ENCODE measurements at regions not wholly inside any gene's neighbourhood (a gene's known extent, or its start where the extent isn't known, plus 50 kb on each side); places are given as distances from the start of the nearest gene placed in this dataset.

DNA sequence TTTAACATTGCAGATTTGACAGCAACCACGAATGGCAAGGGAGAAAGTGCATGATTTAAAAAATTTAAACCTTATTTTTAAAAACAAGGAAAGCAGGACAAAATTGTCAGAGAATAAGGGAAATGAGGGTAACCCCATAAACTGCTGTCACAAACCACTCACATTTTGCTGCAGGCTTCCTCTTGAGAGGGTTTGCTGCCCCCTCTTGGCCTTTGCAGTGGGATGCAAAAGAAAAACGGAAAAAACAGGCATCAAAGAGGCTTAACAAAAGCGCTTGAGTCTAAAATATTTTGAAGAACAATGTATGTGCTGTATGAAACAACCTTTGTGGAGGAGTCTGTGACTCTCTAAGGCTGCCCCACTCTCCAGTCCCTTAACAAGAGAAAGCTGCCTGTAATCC is 91.6 kb downstream of the TMX3 start:
- no peak for DNase-seq (ENCODE audit: low spot score)

DNA sequence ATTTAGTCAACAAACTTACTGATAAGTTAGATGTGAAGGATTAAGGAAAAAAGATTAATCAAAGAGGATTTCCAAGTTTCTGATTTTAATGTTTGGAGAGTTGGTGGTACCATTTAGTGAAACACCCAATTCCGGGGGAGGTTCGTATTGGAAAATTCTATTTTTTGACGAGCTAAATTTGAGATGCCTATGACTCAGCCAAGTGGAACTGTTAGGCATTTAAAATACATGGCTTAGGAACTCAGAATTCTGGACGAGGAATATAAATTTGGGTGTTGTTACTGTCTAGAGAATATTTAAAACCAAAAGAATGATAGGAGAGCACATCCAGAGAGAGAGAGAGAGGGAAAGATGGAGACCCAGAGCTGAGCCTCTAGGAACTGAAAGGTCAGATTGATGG is 103.6 kb downstream of the TMX3 start:
- DNase-seq (ENCODE audit: low spot score) = no peak

DNA sequence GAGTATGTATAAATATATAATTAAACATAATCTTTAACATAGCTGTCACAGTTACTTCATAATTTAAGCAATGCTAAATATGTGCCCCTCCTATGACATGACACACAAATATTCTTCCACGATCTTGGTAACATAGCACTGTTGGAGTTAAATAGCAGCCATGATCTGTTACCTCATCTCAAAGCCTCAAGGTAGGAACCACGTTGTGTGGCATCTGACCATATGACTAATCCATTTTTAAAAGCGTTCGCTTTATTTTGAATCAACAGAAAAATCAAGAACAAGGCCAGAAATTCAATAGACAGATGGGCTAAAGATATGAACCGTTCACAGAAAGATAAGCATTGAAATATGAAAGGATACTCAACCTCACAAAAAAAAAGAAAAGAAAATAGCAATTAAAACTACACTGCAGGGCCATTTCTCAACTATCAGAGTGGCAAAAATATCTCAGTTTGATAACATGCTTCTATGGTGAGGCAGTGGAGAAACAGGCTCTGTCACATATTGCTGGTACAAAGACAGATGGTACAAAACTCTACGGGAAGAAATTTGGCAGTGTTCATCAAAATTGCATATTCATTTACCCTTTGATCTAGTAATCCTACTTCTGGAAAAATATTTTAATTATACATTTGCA is 105.9 kb downstream of the TMX3 start:
- no peak for DNase-seq (ENCODE audit: low spot score)

GRCh38 chr18:68607852-68608251 is 107.1 kb downstream of the TMX3 start:
- DNase-seq (ENCODE audit: low spot score) = no peak

DNA sequence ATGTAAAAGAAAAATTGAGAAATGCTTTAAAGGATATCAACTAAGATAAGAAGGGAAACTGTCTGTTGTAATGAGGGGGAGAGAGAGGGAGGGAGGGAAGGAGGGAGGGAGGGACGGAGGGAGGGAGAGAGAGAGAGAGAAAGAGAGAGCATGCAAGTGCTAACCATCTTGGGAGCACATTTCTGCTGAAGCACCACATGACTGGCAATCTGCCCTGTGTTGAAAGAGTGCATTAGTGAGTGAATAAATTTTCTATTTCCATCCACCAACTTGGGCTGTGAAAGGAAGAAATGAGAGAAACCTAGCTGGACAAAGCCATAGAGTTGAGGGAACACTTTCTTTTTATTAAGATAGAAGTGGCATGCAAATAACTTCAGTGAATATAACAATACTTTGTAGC is 110.7 kb downstream of the TMX3 start:
- DNase-seq (ENCODE audit: low spot score) = no peak

DNA sequence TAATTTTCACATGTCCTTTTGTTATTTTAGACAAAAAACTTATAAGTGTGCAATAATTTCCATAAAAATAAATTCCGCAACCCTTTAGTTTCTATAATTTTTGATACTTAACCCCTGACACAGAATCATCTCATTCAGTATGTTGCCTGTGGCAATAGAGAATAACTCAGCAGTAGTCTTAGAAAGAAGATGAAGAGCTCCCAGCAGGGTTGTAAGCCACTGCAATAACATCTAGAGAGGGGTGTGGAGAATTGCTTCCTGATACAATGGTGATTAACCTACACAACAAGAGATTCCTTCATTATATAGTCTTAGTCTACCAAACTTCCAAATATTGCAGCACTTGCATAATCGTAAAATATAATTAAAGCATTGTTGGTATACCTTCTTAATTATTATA is 118.9 kb downstream of the TMX3 start:
- DNase-seq (ENCODE audit: low spot score) = no peak

DNA sequence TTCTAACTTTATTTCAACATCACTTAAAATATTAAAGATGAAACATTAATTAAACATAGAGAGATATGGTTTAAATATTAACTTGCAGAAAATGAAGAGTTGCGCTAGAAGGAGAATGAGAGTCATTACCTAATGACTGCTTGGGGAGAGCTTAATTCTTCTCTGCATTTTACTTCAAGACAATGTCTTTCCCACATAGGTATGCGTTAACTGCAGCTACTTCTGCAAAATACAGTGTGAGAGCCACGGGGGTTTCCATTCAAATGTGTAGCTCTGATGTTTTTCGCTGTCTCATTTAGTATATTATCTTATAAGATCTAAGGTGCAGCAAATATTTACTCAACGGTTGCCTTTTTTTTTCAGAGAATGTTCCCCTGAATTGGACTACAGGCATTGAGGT is 126.7 kb downstream of the TMX3 start:
- no peak for DNase-seq (ENCODE audit: low spot score)

DNA sequence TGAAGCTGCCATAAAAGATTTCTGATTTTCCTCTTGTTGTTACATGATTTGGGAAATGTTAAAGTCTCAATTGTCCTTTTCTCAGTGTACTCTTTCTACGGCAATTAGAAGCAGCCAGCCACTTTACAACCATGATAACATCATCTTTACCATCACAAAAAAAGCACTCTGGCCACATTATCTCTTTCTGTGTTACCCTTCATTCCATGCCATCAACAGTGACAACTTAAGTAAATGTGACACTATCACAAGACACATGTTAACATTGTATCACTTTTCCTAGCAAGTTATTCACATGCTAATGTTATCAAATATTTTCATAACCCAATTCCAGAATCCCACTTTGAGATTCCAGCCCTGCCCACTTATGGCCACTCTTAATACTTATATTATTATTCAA is 131.2 kb downstream of the TMX3 start:
- DNase-seq (ENCODE audit: low spot score) = no peak

DNA sequence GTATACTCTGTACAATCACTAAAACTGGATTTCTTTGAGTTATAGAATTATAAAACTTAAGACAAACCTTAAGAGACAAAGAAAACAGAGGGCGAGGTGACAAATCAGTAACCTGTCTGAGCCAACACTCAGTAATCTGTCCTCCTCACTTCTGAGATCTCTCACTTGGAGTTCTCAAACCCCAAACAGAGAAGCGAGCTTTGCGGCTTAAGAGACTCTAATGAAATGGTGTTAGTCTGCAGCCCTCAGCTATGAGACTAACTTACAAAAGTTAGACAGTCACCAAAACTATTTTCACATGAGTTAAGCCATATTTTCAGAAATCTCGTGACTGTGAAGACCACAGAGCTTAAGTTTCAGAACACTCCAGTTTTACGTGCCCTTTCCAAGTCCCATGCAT is 140.6 kb downstream of the TMX3 start:
- DNase-seq (ENCODE audit: low spot score) = no peak

GRCh38 chr18:68569936-68570335 is 145.0 kb downstream of the TMX3 start:
- no peak for DNase-seq (ENCODE audit: low spot score)

GRCh38 chr18:68568364-68569155 is 146.3 kb downstream of the TMX3 start:
- DNase-seq (ENCODE audit: low spot score) = no peak

GRCh38 chr18:68566991-68567390 is 147.9 kb downstream of the TMX3 start:
- DNase-seq (ENCODE audit: low spot score) = no peak

DNA sequence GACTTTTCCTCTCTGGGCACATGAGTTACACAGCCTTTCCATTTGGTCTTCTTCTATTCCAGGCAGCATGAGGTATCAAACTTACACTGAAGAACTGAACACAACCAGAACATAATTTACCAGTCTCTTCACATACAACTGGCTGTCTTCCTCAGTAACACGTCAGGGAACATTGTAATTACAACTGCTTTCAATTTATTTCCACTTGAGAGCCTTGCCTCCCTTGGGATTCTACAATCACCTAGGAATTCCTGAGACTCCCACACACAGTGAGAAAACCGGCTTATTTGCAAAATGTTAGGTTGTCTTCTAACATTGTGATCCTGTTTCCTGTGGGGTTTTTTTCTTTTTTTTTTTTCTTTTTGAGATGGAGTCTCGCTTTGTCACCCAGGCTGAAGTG is 149.9 kb downstream of the TMX3 start:
- DNase-seq (ENCODE audit: low spot score) = no peak

GRCh38 chr18:68564351-68564750 is 150.6 kb downstream of the TMX3 start:
- DNase-seq (ENCODE audit: low spot score) = no peak

GRCh38 chr18:68560128-68560527 is 154.8 kb downstream of the TMX3 start:
- no peak for DNase-seq (ENCODE audit: low spot score)

DNA sequence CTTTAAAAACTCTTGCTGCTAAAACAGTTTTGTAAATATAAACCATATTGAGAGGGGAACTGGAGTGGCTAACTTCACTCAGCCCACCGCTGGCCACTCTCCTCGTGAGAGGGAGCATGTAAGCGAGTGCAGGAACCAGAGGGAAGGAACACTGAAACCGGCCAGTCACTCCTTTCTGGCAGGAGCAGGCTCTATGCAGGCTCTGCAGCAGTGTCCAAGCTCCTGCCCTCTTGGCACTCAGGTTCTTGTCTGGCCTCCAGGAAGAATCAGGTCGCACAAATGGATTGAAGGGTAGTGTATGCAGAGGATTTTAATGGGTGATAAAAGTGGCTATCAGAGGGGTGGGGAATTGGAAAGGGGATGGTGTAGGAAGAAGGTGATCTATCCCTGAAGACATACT is 157.7 kb downstream of the TMX3 start:
- no peak for DNase-seq (ENCODE audit: low spot score)

DNA sequence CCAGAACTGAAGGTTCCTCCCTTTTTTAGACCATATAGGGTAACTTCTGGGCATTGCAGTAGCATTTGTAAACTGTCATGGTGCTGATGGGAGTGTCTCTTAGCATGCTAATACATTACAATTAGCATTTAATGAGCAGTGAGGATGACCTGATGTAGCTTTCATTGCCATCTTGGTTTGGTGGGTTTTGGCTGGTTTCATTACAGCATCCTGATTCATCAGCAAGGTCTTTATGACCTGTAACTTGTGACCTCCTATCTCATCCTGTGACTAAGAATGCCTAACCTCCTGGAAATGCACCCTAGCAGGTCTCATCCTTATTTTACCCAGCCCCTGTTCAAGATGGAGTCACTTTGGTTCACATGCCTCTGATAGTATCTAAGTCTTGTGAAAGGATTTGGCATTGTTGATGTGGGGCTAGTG is 159.0 kb downstream of the TMX3 start:
- DNase-seq (ENCODE audit: low spot score) = no peak

- DNase-seq (ENCODE audit: low spot score) = no peak
These were observed 165.7 kb downstream of the TMX3 start for GRCh38 chr18:68548904-68549870.

- DNase-seq (ENCODE audit: low spot score) = no peak
These were observed 171.6 kb downstream of the TMX3 start for GRCh38 chr18:68543344-68543743.

GRCh38 chr18:68542846-68543245 is 172.1 kb downstream of the TMX3 start:
- no peak for DNase-seq (ENCODE audit: low spot score)

GRCh38 chr18:68533641-68534040 is 181.3 kb downstream of the TMX3 start:
- DNase-seq (ENCODE audit: low spot score) = no peak

GRCh38 chr18:68532328-68532885 is 182.5 kb downstream of the TMX3 start:
- DNase-seq (ENCODE audit: low spot score) = no peak

All from mesenteric fat pad (tissue), 1 donor.